ENCODE measurements at regions not wholly inside any gene's neighbourhood (a gene's known extent, or its start where the extent isn't known, plus 50 kb on each side); places are given as distances from the start of the nearest gene placed in this dataset.
"Not testable (repeated sequence)": the region's sequence is repeated elsewhere in the genome, so short reads cannot be mapped to it uniquely, and the experiment has no call there.

DNA sequence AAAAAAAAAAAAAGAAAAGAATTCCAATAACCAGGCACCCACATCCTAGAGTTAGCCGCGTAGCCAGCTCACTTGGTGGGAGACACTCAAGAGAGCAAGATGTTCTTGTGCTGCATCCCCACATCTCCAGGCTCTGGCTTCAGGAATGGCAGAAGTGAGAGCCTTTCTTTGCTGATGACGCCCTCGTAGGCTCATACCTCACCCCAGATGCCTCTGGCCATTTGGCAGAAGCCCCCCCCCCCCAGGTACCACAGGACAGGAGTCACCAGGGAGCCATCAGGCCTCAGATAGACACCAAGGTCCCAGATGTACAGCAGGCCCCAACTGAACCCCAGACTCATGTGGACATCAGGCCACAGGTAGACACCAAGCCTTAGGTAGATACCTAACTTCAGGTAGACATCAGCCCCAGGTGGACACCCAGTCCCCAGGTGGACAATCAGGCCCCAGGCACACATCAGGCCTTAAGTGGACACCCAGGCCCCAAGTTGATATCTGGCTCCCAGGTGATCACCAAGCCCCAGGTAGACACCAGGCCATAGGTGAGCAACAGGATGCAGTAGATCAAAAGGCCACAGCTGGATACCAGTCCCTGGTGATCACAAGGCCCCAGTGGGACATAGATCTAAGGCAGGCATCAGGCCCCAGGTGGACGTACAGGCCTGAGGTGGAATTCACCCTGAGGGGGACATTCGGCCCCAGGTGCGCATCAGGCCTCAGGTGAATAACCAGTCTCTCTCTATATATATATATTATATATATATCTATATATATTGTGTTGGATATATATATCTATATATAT, 202.5 kb downstream of the POTEM start:
- TF ChIP-seq POLR2A (IDR thresholded peaks at IDR 0.05): not testable (repeated sequence)
- TF ChIP-seq, protein P1, sequence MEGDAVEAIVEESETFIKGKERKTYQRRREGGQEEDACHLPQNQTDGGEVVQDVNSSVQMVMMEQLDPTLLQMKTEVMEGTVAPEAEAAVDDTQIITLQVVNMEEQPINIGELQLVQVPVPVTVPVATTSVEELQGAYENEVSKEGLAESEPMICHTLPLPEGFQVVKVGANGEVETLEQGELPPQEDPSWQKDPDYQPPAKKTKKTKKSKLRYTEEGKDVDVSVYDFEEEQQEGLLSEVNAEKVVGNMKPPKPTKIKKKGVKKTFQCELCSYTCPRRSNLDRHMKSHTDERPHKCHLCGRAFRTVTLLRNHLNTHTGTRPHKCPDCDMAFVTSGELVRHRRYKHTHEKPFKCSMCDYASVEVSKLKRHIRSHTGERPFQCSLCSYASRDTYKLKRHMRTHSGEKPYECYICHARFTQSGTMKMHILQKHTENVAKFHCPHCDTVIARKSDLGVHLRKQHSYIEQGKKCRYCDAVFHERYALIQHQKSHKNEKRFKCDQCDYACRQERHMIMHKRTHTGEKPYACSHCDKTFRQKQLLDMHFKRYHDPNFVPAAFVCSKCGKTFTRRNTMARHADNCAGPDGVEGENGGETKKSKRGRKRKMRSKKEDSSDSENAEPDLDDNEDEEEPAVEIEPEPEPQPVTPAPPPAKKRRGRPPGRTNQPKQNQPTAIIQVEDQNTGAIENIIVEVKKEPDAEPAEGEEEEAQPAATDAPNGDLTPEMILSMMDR (IDR thresholded peaks at IDR 0.05): not testable (repeated sequence)
